DMS79 (cell line): ENCODE measurements at regions not wholly inside any gene's neighbourhood (a gene's known extent, or its start where the extent isn't known, plus 50 kb on each side); places are given as distances from the start of the nearest gene placed in this dataset.
A peak's percentile ranks its signal among the peaks of the same experiment; 100 is the strongest.
"Not testable (repeated sequence)": the region's sequence is repeated elsewhere in the genome, so short reads cannot be mapped to it uniquely, and the experiment has no call there.

Experiments used
- DNase-seq: peaks from one replicate; lab custom pipeline; 2025; lab: John Stamatoyannopoulos, UW

DNA sequence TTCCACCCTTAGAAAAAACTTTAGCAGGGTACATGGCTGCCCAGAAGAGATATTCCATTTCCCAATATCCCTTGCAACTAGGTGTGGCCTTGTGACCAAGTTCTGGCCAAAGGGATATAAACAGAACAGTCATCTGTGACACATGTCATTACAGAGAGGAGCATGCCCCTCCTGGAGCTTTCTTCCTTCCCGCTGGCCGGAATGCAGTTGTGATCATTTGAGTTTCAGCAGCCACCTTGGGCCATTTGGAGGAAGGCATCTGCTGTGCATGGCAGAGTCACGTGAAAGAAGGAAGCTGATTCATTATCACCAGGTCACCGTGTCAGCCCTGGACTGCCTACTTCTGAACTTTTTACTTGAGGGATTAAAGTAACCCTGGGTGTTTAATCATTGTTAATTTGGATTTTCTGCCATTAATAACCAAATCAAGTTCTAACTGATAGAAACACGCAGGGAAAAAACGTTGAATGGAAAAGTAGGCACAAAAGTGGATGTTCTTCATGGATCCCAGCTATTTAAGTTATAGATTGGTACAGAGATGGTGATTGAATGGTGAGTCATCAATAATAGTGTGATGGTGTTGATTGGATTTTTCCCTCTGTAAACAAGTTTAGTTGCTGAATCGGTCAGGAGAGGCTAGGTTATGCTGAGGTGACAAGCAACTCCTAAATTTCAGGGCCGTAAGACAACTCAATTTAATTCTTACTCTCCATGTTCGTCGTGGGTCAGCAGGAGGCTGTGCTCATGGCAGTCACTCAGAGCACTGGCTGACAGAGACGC lies 80.7 kb upstream of the CCDC167 start:
- no peak for DNase-seq

- DNase-seq = no peak
These were observed 79.9 kb upstream of the CCDC167 start for GRCh38 chr6:37579444-37580067.

GRCh38 chr6:37578104-37578503 lies 78.4 kb upstream of the CCDC167 start:
- no peak for DNase-seq

DNA sequence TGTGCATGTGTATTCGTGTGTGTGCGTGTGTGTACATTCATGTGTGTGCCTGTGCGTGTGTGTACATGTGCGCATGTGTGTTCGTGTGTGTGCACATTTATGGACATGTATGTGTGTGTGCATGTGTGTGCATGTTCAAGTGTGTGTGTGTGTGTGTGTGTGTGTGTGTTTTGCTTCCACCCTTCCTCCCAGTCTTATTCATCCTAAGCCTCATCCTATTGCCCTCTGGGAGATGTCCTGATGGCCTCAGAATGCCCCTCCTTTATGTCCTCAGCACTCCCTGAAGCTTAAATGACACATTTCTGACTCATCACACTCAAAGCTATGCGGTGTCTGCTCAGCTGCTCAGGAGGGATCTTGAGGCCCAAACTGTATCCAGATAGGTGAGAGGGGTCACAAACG lies 76.6 kb upstream of the CCDC167 start:
- DNase-seq = no peak

- no peak for DNase-seq
These were observed 75.5 kb upstream of the CCDC167 start for GRCh38 chr6:37575221-37575620.

DNA sequence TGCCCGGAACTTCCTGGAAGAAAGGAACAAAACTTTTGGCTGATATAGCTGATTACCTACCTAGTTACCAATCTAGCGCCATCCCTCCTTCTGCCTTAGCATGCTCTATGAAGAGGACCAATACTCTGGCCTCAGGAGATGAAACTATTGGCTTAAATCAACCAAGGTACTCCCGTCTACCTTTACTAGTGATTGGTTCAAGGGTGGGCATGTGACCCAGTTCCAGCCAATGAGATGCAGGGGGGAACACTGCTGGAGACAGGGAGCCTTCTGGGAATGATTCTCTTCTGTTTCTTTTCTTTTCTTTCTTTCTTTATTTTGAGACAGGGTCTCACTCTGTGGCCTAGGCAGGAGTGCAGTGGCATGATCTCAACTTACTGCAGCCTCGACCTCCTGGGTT lies 72.6 kb upstream of the CCDC167 start:
- no peak for DNase-seq

DNA sequence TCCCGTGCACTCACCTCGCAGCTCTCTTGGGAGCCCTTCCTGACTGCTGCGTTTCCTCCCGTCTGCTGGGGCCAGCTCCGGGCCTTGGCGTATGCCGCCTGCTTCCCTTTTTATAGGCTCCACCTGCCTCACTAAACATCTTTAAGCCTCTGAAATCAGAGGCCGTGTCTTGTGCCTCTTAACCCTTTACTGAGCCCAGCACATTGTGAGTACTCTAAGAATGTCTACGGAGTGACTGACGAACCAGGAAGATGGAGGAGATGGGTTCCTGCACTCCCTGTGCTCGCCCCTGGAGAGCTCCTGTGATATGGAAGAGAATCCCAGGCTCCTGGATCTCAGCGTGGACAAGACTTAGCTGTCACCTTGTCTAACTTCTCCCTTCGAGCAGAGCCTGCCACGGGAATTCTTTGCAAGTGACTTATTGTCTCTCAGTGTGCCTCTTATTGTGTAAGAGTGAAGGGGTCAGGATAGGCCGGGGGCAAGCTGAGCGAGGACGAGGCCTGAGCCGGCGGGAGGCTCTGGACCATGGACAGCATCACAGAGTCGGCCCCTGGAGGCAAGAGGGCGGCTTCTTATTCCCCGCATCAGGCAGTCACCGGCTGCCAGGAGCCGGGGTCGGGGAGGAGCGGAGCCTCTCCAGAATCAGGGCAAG lies 70.9 kb upstream of the CCDC167 start:
- DNase-seq = no peak

- DNase-seq = no peak
These were observed 70.2 kb upstream of the CCDC167 start for GRCh38 chr6:37569743-37570481.

- DNase-seq = no peak
These were observed 69.6 kb upstream of the CCDC167 start for GRCh38 chr6:37569317-37569716.

DNA sequence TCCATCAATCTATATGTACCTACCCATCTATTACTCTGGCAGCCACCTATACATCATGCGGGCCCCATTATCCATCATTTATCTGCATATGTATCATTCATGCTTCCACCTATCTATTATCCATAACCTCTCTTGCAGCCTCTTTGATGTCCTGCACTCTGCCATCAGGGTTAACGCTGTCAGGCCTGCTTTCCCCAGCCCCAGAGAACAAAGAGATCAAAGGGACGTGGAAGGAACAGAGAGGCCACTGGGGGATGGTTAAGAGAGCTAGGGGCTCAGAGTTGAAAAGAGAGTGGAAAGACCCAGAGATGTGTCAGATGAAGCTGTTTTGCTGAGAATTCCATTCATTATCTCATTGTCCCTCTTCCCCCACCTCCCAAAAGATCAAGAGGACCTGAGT lies 67.3 kb upstream of the CCDC167 start:
- no peak for DNase-seq

DNA sequence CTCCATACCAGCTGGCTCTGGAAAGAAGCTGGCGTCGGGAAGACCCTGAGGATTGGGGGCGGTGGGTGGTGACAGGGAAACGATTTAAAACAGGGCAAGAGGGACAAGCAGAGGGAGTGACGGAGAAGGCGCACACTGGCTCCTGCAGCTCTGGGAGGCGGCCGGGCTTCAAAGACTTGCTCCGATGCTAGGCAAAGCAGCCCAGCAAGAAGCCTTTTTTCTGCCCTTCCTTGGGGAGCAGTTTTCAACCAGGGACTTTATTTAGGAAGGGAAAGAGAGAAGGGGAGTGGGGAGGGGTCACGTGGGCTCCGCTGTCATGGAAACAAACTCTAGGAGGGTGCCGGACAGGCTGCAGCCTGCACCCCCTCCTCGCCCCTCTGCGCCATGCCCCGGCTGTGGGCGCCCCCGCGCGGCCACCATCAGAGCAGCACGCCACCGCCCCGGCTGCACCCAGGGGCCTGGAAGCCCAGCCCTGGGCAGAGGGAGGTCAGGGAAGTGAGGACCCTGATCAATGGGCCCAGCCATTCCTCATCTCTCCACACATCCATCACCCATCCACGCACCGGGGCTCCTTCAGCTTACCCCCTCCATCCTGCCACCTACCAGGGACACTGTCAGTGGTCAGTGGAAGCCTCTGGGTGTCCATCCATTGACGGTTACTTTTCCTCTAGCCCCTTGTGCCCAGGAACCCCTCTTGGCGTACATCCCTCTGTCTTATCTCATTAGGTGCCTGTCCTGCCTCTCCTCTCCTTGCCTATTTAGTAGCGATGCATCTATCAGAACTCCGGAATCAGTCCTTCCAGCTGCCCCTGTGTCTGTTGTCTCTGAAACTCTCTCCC lies 66.6 kb upstream of the CCDC167 start:
- DNase-seq = no peak

- DNase-seq = peak; percentile 60
These were observed 65.8 kb upstream of the CCDC167 start for GRCh38 chr6:37565267-37566110.

DNA sequence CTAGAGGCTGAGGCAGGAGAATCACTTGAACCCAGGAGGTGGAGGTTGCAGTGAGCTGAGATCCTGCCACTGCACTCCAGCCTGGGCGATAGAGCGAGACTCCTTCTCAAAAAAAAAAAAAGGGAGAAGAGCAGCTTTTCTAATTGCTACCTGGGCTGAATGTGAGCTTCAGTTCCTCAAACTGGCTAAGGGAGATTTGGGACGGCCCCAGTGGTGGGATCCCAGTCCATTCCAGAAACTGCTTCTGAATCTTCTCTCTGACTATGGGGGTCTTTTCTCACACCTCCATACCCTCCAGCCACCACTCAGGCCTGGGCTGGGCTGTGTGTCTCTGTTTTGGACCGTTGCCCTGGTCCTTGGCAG lies 63.2 kb upstream of the CCDC167 start:
- DNase-seq = not testable (repeated sequence)

DNA sequence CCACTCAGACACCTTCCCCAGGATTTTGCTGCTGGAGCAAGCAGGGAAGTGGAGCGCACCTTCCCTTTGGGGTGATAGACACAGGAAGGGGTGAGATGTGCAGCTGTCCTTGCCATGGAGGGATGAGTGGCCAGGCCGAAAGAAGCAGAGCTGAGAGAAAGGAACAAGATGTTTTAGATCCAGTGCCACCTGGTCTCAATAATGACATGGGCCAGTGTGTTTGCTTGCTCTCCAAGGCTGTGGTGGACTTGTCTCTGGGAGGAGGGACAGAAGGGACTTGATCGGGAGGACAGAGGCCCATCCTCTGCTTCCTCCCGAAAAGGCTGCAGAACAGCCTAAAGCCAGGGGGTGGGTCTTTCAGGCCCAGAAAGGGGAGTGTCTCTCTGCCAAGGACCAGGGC lies 61.7 kb upstream of the CCDC167 start:
- DNase-seq = no peak

DNA sequence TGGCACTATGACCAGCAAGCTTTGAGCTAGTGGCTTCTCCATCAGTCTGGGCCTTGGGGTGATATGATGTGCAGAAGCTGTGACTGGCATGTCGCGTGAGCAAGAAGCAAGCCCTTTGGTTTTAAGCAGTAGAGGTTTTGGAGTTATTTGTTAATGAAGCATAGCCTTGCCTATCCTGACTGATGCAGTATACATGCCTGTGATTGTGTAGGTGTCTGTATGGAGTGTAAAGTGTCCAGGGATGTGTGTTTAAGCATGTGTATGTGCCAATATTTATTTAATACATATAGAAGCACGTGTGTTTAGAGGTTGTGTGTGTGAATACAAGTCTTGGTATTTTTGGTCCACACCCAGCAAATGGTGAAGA lies 61.0 kb upstream of the CCDC167 start:
- no peak for DNase-seq

DNA sequence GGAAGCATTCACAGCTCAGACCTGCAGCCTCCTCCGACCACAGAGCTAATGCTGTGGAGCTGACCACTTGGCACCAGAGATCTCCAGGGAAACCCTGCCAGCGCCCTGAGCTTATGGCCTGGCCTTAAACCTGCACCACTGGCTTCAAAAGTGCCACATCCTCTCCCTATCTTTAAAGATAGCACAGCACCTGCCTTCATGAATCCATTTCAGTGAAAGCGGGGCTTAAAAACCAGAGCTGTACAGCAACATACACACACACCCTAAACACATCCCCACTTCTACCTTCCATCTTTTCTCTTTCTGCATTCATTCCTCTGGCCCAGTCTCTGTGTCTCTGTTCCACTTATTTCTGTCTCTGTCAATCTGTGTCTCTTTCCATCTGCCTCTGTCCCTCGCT lies 59.8 kb upstream of the CCDC167 start:
- no peak for DNase-seq

DNA sequence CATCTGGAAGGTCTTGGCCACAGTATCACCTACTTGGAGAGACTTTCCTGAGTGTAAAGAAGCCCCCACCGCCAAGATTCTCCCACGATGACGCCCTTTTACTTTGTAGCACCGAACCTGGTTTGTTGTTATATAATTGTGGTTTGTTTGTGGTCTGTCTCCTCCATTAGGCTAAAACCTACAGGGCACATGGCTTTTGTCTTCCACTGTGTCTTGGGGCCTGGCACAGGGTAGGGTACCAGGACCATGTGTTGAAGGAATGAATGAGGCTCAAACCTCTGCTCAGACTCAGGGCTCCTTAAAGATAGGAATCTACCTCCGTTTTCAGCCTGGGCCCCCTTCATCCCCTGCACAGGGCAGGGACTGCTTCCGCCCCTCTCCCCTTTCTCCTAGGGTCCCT lies 59.4 kb upstream of the CCDC167 start:
- no peak for DNase-seq

GRCh38 chr6:37558646-37559045 lies 59.0 kb upstream of the CCDC167 start:
- DNase-seq = no peak

DNA sequence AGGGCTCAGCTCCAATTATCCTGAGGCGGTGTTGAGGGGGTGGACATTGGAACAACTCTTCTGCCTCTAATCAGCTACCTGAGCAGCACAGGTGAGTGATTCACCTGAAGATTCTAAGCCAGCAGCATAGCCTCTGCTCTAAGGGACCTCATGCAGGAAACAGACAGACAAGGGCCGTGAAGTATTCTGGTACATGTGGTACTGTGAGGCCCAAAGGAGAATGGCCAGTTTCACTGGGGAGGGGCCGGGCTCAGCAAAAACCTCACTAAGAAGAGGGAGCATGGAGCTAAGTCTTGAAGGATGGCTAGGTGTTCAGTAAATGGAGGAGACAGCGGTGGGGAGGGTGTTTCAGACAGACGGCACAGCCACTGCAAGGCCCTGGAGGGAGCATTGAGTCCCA lies 58.5 kb upstream of the CCDC167 start:
- DNase-seq = no peak

DNA sequence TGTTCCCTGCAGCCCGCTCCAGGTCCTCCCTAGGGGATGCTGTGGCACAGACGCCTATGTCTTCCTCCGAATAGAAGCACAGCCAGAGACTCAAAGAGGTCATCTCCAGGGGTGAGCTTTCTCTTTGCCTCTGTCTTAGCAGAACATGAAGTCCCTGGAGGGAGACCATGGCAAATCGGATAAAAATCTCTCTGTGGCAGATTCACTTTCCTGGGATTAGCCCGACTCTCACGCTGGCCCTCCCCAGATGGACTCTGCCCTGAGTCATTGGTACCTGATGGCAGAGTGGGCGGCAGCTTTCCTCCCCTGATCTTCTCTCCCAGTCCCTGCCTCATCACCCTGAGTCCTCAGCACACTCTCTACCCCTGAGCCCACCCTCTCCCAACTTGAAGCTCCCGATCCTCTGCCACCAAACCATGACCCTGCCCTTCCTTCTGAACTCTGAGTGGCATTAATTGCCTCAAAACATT lies 58.0 kb upstream of the CCDC167 start:
- no peak for DNase-seq
